Hepatocyte (in vitro differentiated cells): ENCODE measurements at regions not wholly inside any gene's neighbourhood (a gene's known extent, or its start where the extent isn't known, plus 50 kb on each side); places are given as distances from the start of the nearest gene placed in this dataset.
"Not testable (repeated sequence)": the region's sequence is repeated elsewhere in the genome, so short reads cannot be mapped to it uniquely, and the experiment has no call there.

Source experiments
- EZH2 ChIP-seq: fragments of 200-600 bp; sonication (generic); IDR thresholded peaks from 2 replicates; pipeline ENCODE4 v1.6.1; 2016; ENCODE audit warnings: antibody characterized with exemption, mild to moderate bottlenecking, borderline replicate concordance
- TF ChIP-seq, protein P1 (sequence below): fragments of 200-600 bp; sonication (generic); IDR thresholded peaks from 2 replicates; pipeline ENCODE4 v1.5.1; 2016; ENCODE audit warnings: antibody characterized with exemption, mild to moderate bottlenecking; ENCODE audit not compliant: poor library complexity

GRCh38 chr12:68547318-68547717 lies 63.4 kb upstream of the RAP1B start:
- TF ChIP-seq, protein P1, sequence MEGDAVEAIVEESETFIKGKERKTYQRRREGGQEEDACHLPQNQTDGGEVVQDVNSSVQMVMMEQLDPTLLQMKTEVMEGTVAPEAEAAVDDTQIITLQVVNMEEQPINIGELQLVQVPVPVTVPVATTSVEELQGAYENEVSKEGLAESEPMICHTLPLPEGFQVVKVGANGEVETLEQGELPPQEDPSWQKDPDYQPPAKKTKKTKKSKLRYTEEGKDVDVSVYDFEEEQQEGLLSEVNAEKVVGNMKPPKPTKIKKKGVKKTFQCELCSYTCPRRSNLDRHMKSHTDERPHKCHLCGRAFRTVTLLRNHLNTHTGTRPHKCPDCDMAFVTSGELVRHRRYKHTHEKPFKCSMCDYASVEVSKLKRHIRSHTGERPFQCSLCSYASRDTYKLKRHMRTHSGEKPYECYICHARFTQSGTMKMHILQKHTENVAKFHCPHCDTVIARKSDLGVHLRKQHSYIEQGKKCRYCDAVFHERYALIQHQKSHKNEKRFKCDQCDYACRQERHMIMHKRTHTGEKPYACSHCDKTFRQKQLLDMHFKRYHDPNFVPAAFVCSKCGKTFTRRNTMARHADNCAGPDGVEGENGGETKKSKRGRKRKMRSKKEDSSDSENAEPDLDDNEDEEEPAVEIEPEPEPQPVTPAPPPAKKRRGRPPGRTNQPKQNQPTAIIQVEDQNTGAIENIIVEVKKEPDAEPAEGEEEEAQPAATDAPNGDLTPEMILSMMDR, result not testable (repeated sequence)
- not testable (repeated sequence) for TF ChIP-seq EZH2
